ENCODE measurements at regions not wholly inside any gene's neighbourhood (a gene's known extent, or its start where the extent isn't known, plus 50 kb on each side); places are given as distances from the start of the nearest gene placed in this dataset.

DNA sequence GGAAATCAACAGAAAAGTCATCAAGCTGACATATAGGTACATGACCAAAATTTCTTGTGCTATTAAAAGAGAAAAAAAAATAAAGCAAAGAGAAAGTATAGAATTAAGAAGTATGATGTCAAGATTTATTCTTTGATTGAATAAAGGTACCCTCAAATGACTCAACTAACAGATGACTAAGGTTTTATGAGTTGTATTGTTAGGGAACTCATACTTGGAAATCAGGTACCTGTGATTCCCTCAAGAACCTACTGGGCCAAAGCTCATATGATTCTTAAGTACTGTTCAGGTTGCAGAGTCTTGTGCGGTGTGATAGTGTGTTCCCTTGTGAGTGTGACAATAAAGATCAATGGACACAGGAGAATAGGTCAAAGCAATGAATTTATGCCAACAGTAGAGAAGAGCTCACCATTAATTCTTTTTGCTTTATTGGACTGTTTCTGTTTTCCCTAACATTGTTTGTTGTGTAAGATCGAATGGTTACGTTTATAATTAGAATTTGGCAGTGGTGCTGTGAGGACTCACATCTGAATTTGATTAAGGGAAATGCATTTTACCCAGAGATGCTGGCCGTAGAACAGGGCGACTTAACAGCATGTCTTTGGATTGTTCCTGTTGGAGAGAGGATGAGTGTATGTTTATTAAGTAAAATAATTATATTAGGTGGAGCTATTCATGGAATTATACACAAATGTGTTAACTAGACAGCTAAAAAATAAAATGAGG is 293.2 kb upstream of the SEMA3D start:
- ChIA-PET POLR2A (ENCODE audit: partially characterized antibody) (no interaction called here), CTCF (ENCODE audit: partially characterized antibody) (interaction anchor here (0.6 to 1.3 kb wide), 4 partner anchors 16 to 326 kb away, joined by 3 read pairs; no protein-coding TSS in a partner anchor)
- H3K4me2 ChIP-seq (ENCODE audit: insufficient read depth in 1 of 2, low read depth in 2 of 2, low read length in 2 of 2): no peak overlapping the region
- H2AFZ ChIP-seq (ENCODE audit: low read length): no peak overlapping the region
- H3K4ac ChIP-seq (replicated peaks; ENCODE audit: insufficient read length, low read depth, low read length): no peak overlapping the region
- no peak overlapping the region for H3K9ac ChIP-seq (replicated peaks in 1 of 4; ENCODE audit: extremely low read depth in 1 of 4, low read depth in 3 of 4, low read length in 3 of 4)
- no peak overlapping the region for H2BK12ac ChIP-seq (ENCODE audit: low read depth, low read length)
- H3K23ac ChIP-seq (ENCODE audit: insufficient read length): no peak overlapping the region
- H3K9me3 ChIP-seq (ENCODE audit: insufficient read depth in 2 of 2, low read depth in 1 of 2, low read length in 1 of 2): no peaks in the 10 kb centered on the region
- H3K4me1 ChIP-seq (replicated peaks in 1 of 4; ENCODE audit: control insufficient read depth in 3 of 4, insufficient read depth in 4 of 4, low read length in 3 of 4): no peaks in the 10 kb centered on the region
- no peak overlapping the region for H3K27ac ChIP-seq (ENCODE audit: low read depth, low read length)
- H4K8ac ChIP-seq (ENCODE audit: extremely low read depth, insufficient read depth, low read length): no peak overlapping the region
- no peaks in the 10 kb centered on the region for H3K27me3 ChIP-seq (replicated peaks in 1 of 4; ENCODE audit: control insufficient read depth in 3 of 4, extremely low read depth in 1 of 4, insufficient read depth in 3 of 4, low read length in 3 of 4)
- whole genome bisulfite sequencing, 2 experiments (ENCODE audit: extremely low coverage in 1 of 2, insufficient coverage in 1 of 2, insufficient read length in 1 of 2, insufficient replicate concordance in 2 of 2, low coverage in 1 of 2, low lambda C conversion rate in 2 of 2, missing lambda C conversion rate in 1 of 2): 74% methylated on average over 5 of the region's 5 CpGs; no CpG with 5 or more reads in 1 of the 2 experiments
- H4K5ac ChIP-seq (ENCODE audit: insufficient read length, low read depth, low read length): no peak overlapping the region
- no peak overlapping the region for H3K4me3 ChIP-seq (ENCODE audit: extremely low read depth in 1 of 4, insufficient read depth in 2 of 4, low read depth in 3 of 4, low read length in 4 of 4)
- H3K18ac ChIP-seq (ENCODE audit: extremely low read depth, low read length): no peak overlapping the region
- H2BK5ac ChIP-seq (ENCODE audit: low read depth, low read length): no peak overlapping the region
- no peaks in the 10 kb centered on the region for H4K20me1 ChIP-seq (replicated peaks in 1 of 2; ENCODE audit: control insufficient read depth in 1 of 2, insufficient read depth in 2 of 2, low read length in 2 of 2)
- H3K79me1 ChIP-seq (ENCODE audit: low read depth, low read length): no peaks in the 10 kb centered on the region
- no peaks in the 10 kb centered on the region for H3K79me2 ChIP-seq (ENCODE audit: control insufficient read depth in 1 of 2, insufficient read depth in 2 of 2, low read length in 2 of 2)
- no peak overlapping the region for H2BK120ac ChIP-seq (replicated peaks; ENCODE audit: low read depth, low read length)
- H2BK15ac ChIP-seq (ENCODE audit: low read length): no peak overlapping the region
- DNase-seq (ENCODE audit: low read depth in 1 of 2, low spot score in 2 of 2): no peak
- H3K14ac ChIP-seq (ENCODE audit: insufficient read length): no peak overlapping the region
- FAIRE-seq: no peak
- H3K56ac ChIP-seq (replicated peaks; ENCODE audit: insufficient read length, low read depth, low read length): no peak overlapping the region
- no peaks in the 10 kb centered on the region for H3K36me3 ChIP-seq (ENCODE audit: control insufficient read depth in 2 of 4, insufficient read depth in 4 of 4, low read length in 3 of 4)
- H2BK20ac ChIP-seq (ENCODE audit: low read length): no peak overlapping the region
- no peak overlapping the region for H4K91ac ChIP-seq (replicated peaks; ENCODE audit: insufficient read length, low read length)
- H3K23me2 ChIP-seq (ENCODE audit: low read depth, low read length): no peaks in the 10 kb centered on the region
- H2AK5ac ChIP-seq (ENCODE audit: low read depth, low read length): no peak overlapping the region
- TF ChIP-seq SP4 (IDR thresholded peaks at IDR 0.05; ENCODE audit: low read length) (no peak), KDM4A (IDR thresholded peaks at IDR 0.05; ENCODE audit: low read depth, low read length, severe bottlenecking) (no peak), GABPA (IDR thresholded peaks at IDR 0.05; ENCODE audit: borderline replicate concordance, insufficient read depth, low read length) (no peak), RNF2 (IDR thresholded peaks at IDR 0.05; ENCODE audit: borderline replicate concordance, low read depth, low read length, missing control alignments, poor library complexity, severe bottlenecking) (no peak), JUND (IDR thresholded peaks at IDR 0.05; ENCODE audit: low read length) (no peak), ATF2 (IDR thresholded peaks at IDR 0.05; ENCODE audit: low read length) (no peak), RAD21 (IDR thresholded peaks at IDR 0.05 in 1 of 2, conservative IDR thresholded peaks at IDR 0.05 in 1 of 2; ENCODE audit: low read depth in 2 of 2, low read length in 2 of 2) (no peak), CBX5 (IDR thresholded peaks at IDR 0.05; ENCODE audit: low read depth, low read length) (no peak), BRCA1 (IDR thresholded peaks at IDR 0.05; ENCODE audit: low read depth, low read length) (no peak), CHD1 (IDR thresholded peaks at IDR 0.05; ENCODE audit: low read depth, low read length) (no peak)

All from H1 (cell line).